ENCODE measurements at regions not wholly inside any gene's neighbourhood (a gene's known extent, or its start where the extent isn't known, plus 50 kb on each side); places are given as distances from the start of the nearest gene placed in this dataset.

GRCh38 chr5:125505115-125505514 is 758.7 kb upstream of the ZNF608 start:
- DNase-seq (ENCODE audit: low read depth, low spot score) (no peak), FAIRE-seq (no peak), ATAC-seq (no peak)
- ChIA-PET CTCF (no interaction called here), POLR2A (no interaction called here), RAD21 (ENCODE audit: unreplicated experiment) (no interaction called here), SMC1A (ENCODE audit: uncharacterized antibody, unreplicated experiment) (interaction anchor here (0.9 kb wide), 1 partner anchor 62 kb away, joined by 3 read pairs; no protein-coding TSS in a partner anchor)
- H3K27ac ChIP-seq (ENCODE audit: control insufficient read depth, insufficient read depth) = no peak overlapping the region
- H2AFZ ChIP-seq (ENCODE audit: control insufficient read depth, low read depth, low read length) = no peak overlapping the region
- 30% methylated on average over 3 of the region's 3 CpGs for WGBS (ENCODE audit: insufficient coverage, insufficient replicate concordance, low lambda C conversion rate, missing lambda C conversion rate)
- no peaks in the 10 kb centered on the region for H4K20me1 ChIP-seq (ENCODE audit: control insufficient read depth, insufficient read depth)
- BruUV-seq (replicated peaks) = no TSS peak
- in situ Hi-C loops (cut with MboI) = no loop called here
- intact Hi-C loops (cut with micrococcal nuclease; ENCODE audit: unreplicated experiment) = no loop called here
- H3K9ac ChIP-seq (ENCODE audit: control insufficient read depth, insufficient read depth, low read length) = no peak overlapping the region
- no peaks in the 10 kb centered on the region for H3K79me2 ChIP-seq (ENCODE audit: control insufficient read depth, insufficient read depth, low read length)
- TF ChIP-seq TAF1 (IDR thresholded peaks at IDR 0.05; ENCODE audit: borderline replicate concordance, low read depth, low read length) = no peak
- no peak for TF ChIP-seq ZBED1 (IDR thresholded peaks at IDR 0.05; ENCODE audit: borderline replicate concordance)
- no peak overlapping the region for H3K4me3 ChIP-seq
- H3K4me1 ChIP-seq (ENCODE audit: control insufficient read depth, insufficient read depth, low read length) = no peaks in the 10 kb centered on the region
- no peaks in the 10 kb centered on the region for H3K36me3 ChIP-seq (ENCODE audit: control insufficient read depth in 2 of 2, insufficient read depth in 2 of 2, low read length in 1 of 2)
- no peak overlapping the region for H3K4me2 ChIP-seq (ENCODE audit: control insufficient read depth, insufficient read depth)
- no peaks in the 10 kb centered on the region; the same call in 2 of the 3 replicates for H3K9me3 ChIP-seq (replicated peaks; ENCODE audit: control insufficient read depth, insufficient read depth, low read length)
- no peaks in the 10 kb centered on the region for H3K27me3 ChIP-seq (replicated peaks in 1 of 2; ENCODE audit: control insufficient read depth in 2 of 2, insufficient read depth in 2 of 2, low read length in 1 of 2)

- H3K4me2 ChIP-seq (ENCODE audit: control insufficient read depth, insufficient read depth) = no peak overlapping the region
- TF ChIP-seq, protein P1, sequence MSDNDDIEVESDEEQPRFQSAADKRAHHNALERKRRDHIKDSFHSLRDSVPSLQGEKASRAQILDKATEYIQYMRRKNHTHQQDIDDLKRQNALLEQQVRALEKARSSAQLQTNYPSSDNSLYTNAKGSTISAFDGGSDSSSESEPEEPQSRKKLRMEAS (IDR thresholded peaks at IDR 0.05; ENCODE audit: low read depth, low read length) = no peak
- TF ChIP-seq, protein P2, sequence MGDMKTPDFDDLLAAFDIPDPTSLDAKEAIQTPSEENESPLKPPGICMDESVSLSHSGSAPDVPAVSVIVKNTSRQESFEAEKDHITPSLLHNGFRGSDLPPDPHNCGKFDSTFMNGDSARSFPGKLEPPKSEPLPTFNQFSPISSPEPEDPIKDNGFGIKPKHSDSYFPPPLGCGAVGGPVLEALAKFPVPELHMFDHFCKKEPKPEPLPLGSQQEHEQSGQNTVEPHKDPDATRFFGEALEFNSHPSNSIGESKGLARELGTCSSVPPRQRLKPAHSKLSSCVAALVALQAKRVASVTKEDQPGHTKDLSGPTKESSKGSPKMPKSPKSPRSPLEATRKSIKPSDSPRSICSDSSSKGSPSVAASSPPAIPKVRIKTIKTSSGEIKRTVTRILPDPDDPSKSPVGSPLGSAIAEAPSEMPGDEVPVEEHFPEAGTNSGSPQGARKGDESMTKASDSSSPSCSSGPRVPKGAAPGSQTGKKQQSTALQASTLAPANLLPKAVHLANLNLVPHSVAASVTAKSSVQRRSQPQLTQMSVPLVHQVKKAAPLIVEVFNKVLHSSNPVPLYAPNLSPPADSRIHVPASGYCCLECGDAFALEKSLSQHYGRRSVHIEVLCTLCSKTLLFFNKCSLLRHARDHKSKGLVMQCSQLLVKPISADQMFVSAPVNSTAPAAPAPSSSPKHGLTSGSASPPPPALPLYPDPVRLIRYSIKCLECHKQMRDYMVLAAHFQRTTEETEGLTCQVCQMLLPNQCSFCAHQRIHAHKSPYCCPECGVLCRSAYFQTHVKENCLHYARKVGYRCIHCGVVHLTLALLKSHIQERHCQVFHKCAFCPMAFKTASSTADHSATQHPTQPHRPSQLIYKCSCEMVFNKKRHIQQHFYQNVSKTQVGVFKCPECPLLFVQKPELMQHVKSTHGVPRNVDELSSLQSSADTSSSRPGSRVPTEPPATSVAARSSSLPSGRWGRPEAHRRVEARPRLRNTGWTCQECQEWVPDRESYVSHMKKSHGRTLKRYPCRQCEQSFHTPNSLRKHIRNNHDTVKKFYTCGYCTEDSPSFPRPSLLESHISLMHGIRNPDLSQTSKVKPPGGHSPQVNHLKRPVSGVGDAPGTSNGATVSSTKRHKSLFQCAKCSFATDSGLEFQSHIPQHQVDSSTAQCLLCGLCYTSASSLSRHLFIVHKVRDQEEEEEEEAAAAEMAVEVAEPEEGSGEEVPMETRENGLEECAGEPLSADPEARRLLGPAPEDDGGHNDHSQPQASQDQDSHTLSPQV (IDR thresholded peaks at IDR 0.05) = no peak
- no peaks in the 10 kb centered on the region for H3K36me3 ChIP-seq (ENCODE audit: control insufficient read depth in 2 of 2, insufficient read depth in 2 of 2, low read length in 1 of 2)
- in situ Hi-C loops (cut with MboI) = no loop called here
- POLR2A ChIA-PET = no interaction called here
- no peak overlapping the region for H3K27ac ChIP-seq (ENCODE audit: control insufficient read depth, insufficient read depth)
- no peak overlapping the region for H3K9ac ChIP-seq (ENCODE audit: control insufficient read depth, insufficient read depth, low read length)
- no peak overlapping the region for H2AFZ ChIP-seq (ENCODE audit: control insufficient read depth, low read depth, low read length)
- DNase-seq (ENCODE audit: low read depth, low spot score) = no peak
- RAD21 ChIA-PET (ENCODE audit: unreplicated experiment) = no interaction called here
- H3K79me2 ChIP-seq (ENCODE audit: control insufficient read depth, insufficient read depth, low read length) = no peaks in the 10 kb centered on the region
- no TSS peak for BruUV-seq (replicated peaks)
- no peak for ATAC-seq
- no peaks in the 10 kb centered on the region for H3K27me3 ChIP-seq (replicated peaks in 1 of 2; ENCODE audit: control insufficient read depth in 2 of 2, insufficient read depth in 2 of 2, low read length in 1 of 2)
- no peaks in the 10 kb centered on the region; the same call in 2 of the 3 replicates for H3K9me3 ChIP-seq (replicated peaks; ENCODE audit: control insufficient read depth, insufficient read depth, low read length)
- WGBS (ENCODE audit: insufficient coverage, insufficient replicate concordance, low lambda C conversion rate, missing lambda C conversion rate) = 44% methylated on average over 3 of the region's 3 CpGs
- CTCF ChIA-PET = no interaction called here
- intact Hi-C loops (cut with micrococcal nuclease; ENCODE audit: unreplicated experiment) = no loop called here
- H3K4me3 ChIP-seq = no peak overlapping the region
- H3K4me1 ChIP-seq (ENCODE audit: control insufficient read depth, insufficient read depth, low read length) = no peaks in the 10 kb centered on the region
- SMC1A ChIA-PET (ENCODE audit: uncharacterized antibody, unreplicated experiment) = no interaction called here
- FAIRE-seq = no peak
- H4K20me1 ChIP-seq (ENCODE audit: control insufficient read depth, insufficient read depth) = no peaks in the 10 kb centered on the region
These were observed 759.7 kb upstream of the ZNF608 start for GRCh38 chr5:125506124-125506523.

All from GM12878 (cell line).